Fibroblast of the aortic adventitia (primary cell): ENCODE measurements at regions not wholly inside any gene's neighbourhood (a gene's known extent, or its start where the extent isn't known, plus 50 kb on each side); places are given as distances from the start of the nearest gene placed in this dataset.

Experiments
- DNase-seq: peaks from one replicate; pipeline ENCODE4 v3.0.0-alpha.2; 2010; ENCODE audit warnings: low read depth
- H3K4me3 ChIP-seq: 2 replicates; pipeline ENCODE4 v1.5.1; 2011; ENCODE audit warnings: low read depth, mild to moderate bottlenecking, control low read depth, low read length, moderate library complexity
- TF ChIP-seq, protein P1 (sequence below): IDR thresholded peaks from 2 replicates; pipeline ENCODE4 v1.5.1; 2011; ENCODE audit warnings: mild to moderate bottlenecking, low read length, control low read depth, inconsistent platforms; ENCODE audit not compliant: insufficient read depth

DNA sequence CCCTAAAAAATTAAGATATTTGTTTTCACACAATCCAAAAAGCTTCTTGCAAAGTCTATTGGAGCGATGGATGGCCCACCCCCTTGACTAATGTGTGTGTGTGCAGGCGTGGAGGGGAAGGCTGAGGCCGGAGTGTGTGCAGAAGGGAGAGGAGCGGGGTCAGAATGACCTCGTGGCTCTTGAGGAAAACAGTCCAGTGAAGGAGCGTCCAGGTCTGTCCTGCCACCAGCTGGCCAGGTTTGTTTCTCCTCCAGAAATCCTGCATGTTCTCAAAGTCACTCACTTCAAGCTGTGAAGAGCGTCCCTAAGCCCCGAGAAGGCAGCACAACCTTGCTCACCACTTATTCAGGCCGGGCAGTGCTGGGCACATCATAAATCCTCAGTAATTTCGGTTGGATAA, 69.5 kb upstream of the SSX2IP start:
- DNase-seq, result no peak
- no peak overlapping the region for H3K4me3 ChIP-seq
- TF ChIP-seq, protein P1, sequence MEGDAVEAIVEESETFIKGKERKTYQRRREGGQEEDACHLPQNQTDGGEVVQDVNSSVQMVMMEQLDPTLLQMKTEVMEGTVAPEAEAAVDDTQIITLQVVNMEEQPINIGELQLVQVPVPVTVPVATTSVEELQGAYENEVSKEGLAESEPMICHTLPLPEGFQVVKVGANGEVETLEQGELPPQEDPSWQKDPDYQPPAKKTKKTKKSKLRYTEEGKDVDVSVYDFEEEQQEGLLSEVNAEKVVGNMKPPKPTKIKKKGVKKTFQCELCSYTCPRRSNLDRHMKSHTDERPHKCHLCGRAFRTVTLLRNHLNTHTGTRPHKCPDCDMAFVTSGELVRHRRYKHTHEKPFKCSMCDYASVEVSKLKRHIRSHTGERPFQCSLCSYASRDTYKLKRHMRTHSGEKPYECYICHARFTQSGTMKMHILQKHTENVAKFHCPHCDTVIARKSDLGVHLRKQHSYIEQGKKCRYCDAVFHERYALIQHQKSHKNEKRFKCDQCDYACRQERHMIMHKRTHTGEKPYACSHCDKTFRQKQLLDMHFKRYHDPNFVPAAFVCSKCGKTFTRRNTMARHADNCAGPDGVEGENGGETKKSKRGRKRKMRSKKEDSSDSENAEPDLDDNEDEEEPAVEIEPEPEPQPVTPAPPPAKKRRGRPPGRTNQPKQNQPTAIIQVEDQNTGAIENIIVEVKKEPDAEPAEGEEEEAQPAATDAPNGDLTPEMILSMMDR, result no peak

DNA sequence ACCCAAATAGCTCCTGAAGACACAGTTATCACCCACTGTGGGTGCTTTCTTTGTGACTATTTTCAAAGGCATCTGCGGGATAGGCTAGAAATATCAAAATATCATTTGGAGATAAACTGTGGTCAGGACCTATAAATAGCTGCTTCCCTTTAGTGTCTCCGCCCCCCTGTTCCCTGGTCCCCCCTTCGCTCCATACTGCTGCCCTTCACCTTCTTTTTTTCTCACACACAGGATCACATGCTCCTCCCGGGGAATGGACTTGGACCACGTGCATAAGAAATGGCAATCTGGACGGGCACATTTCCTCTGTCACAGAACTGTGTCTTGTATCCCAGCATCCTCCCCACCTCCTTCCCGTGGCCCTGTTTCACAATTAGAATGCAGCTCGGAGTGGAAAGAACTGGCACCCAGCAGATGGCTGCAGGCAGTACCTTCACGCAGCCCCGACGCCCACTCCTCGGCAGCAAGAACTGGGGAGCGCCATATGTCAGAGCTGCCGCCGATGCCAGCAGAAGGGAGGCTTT, 68.8 kb upstream of the SSX2IP start:
- TF ChIP-seq, protein P1, result no peak
- no peak overlapping the region for H3K4me3 ChIP-seq
- DNase-seq, result peak; percentile 41

DNA sequence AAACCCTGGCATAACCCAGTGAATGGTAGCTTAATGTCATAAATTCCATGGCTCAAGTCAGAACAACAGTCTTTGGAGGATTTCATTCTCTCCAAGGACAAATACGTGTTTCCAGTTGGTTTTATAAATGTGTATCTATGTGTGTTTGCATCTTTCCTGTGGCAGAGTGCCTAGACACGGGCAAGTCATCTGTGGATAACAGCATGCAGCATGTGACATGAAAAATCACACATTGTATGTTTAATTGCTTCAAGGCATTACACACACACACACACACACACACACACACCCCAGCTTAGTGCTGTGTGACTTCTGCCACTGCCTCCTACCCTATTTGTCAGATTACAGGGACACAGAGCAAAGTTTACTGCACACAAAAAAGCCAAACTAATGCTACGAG, 68.2 kb upstream of the SSX2IP start:
- no peak overlapping the region for H3K4me3 ChIP-seq
- TF ChIP-seq, protein P1, result no peak
- no peak for DNase-seq

DNA sequence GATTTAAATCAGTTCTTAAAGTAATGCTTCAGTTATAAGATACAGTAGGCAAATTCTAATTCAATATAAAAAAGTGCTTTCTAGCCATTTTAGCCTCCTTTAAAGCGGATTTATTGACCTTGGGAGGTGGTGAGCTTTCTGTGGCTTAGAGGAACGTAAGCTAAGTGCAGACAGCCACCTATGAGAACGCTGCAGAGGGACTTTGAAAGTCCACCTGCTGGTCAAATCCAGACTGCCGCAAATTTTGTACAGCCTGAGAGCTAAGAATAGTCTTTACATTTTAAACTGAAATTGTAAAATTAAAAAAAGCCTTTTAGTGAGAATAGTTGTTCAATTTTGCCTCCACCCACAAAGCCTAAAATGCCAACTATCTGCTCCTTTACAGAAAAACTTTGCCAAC, 67.0 kb upstream of the SSX2IP start:
- TF ChIP-seq, protein P1, result peak; percentile 10
- no peak overlapping the region for H3K4me3 ChIP-seq
- no peak for DNase-seq

DNA sequence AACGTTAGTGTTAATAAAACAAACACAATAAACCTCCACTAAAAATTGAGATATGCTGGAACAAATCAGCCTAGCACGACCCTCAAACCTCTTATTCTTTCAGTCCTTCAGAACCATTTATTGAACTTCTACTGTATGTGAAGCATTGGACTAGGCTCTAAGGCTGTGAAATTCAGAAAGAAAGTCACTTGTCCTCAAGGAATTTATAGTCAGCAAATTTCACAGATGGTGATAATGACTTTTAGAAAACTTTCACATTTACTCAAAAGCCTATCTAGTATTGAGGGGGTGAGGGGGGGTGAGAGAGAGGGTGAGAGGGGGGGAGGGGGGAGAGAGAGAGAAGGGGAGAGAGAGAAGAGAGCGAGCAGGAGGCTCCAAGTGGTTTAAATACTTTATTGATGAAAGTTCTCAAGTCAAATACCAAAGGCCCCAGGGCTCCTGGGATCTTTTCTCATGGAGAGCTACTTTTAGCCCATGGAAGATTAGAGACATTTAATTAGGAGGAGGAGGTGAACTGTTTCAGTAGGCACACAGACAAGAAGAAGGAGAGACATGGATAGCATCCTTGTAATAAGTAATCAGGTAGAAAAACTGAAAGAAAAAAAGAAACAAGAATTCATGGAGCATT, 66.3 kb upstream of the SSX2IP start:
- TF ChIP-seq, protein P1, result no peak
- no peak for DNase-seq
- H3K4me3 ChIP-seq, result no peak overlapping the region

DNA sequence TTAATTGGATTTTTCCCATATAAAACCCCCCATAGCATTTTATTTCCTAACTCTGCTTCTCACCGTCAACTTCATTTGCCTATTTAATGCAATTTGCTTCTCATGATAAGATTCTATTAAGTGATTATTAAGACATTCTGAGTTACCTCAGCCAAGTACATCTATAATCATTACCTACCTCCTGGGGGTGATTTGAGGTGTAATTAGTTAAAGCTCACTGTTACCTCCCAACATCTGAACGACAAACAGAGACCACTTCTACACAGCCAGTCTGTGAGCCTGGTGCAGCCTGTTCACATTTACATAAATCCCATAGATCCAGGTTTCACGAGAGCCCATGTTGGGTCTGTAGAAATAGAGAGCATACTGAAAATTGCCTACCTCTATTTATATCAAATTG, 65.7 kb upstream of the SSX2IP start:
- TF ChIP-seq, protein P1, result no peak
- no peak overlapping the region for H3K4me3 ChIP-seq
- no peak for DNase-seq

DNA sequence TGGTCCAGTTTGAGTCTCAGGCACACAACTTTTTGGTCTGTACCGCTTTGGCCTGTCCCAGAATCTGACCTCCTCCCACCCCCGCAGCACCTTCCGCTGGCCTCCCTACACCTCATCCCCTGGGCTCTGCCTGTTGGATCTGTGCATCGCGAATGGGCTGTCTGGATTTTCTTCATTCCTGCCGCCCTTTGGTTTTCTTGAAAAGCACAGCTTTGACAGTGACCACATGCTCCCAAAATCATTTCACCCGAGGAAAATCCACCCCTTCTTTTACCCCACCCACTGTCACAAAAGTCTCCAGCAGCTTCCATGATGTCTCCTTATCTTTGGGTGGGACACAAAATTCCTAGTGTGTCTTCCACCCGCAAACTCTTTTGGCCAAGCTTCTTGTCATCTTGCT, 65.0 kb upstream of the SSX2IP start:
- DNase-seq, result no peak
- TF ChIP-seq, protein P1, result no peak
- no peak overlapping the region for H3K4me3 ChIP-seq
